ENCODE measurements at regions not wholly inside any gene's neighbourhood (a gene's known extent, or its start where the extent isn't known, plus 50 kb on each side); places are given as distances from the start of the nearest gene placed in this dataset.
"Not testable (repeated sequence)": the region's sequence is repeated elsewhere in the genome, so short reads cannot be mapped to it uniquely, and the experiment has no call there.

- H3K27me3 ChIP-seq (ENCODE audit: control insufficient read depth, insufficient read depth, low read length); H3K36me3 ChIP-seq (replicated peaks; ENCODE audit: control insufficient read depth, insufficient read depth, low read length); H3K4me3 ChIP-seq (ENCODE audit: insufficient read depth, low read depth, low read length); DNase-seq: not testable (repeated sequence)
These were observed 422.5 kb downstream of the NUP35 start for GRCh38 chr2:183546560-183547350.

DNA sequence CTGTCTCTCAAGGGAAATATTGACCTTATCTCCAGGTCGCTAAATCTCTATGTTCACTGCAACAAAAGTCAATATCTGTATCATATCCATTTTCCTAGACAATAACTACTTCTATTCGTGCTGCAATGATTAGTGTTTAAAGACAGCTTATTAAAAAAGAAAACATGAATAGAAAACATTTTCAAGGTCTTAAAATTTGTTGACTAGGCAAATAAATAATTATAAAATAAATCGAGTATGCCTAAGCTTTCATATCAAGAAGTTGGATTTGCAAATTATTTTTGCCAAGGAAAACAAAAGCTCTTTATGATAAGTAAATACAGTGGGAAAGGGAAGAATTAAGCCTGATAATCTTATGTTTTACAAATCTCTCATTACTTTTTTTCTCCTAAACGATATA, 428.5 kb downstream of the NUP35 start:
- H3K4me3 ChIP-seq (ENCODE audit: insufficient read depth, low read depth, low read length), result no peak overlapping the region
- DNase-seq, result no peak
- H3K27me3 ChIP-seq (ENCODE audit: control insufficient read depth, insufficient read depth, low read length), result no peaks in the 10 kb centered on the region
- no peaks in the 10 kb centered on the region for H3K36me3 ChIP-seq (replicated peaks; ENCODE audit: control insufficient read depth, insufficient read depth, low read length)

DNA sequence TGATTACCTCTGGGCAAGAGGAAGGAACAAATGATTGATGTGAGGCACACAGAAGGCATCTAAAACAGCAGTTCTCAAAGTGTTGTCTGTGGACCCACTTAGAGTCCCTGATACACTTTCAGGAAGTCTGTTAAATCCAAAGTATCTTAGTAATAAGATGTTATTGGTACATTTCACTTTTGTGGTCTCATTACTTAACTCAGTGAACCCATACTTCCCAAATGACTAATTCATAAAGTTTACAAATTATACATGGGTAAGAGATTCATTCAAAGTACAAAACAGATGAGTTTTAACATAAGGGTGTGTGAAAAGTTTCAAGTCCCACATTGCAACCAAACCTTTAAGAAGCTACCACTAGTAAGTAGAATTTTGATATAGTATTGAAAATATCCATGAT, 440.5 kb downstream of the NUP35 start:
- H3K36me3 ChIP-seq (replicated peaks; ENCODE audit: control insufficient read depth, insufficient read depth, low read length), result no peaks in the 10 kb centered on the region
- DNase-seq, result no peak
- no peaks in the 10 kb centered on the region for H3K27me3 ChIP-seq (ENCODE audit: control insufficient read depth, insufficient read depth, low read length)
- H3K4me3 ChIP-seq (ENCODE audit: insufficient read depth, low read depth, low read length), result no peak overlapping the region

DNA sequence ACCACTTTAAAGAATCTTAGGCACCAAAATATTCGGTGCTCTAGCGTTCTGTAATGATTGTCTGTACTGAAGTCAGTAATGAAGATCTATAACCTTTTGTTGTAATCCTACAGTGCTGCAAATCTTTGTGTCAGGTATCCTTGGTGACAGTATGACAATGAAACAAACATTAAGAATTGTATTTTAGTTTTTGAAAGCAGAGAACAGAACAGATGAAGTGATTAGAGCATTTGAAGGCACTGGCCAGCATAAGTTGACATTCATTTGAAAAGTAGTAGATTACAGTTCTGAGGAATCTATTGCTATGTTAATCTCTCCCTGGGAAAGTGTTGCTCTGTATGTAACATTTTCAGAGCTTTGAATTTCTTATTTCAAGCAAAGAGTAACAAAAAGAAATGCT, 451.2 kb downstream of the NUP35 start:
- no peak overlapping the region for H3K4me3 ChIP-seq (ENCODE audit: insufficient read depth, low read depth, low read length)
- no peak for DNase-seq
- no peaks in the 10 kb centered on the region for H3K27me3 ChIP-seq (ENCODE audit: control insufficient read depth, insufficient read depth, low read length)
- no peaks in the 10 kb centered on the region for H3K36me3 ChIP-seq (replicated peaks; ENCODE audit: control insufficient read depth, insufficient read depth, low read length)

GRCh38 chr2:183579686-183580085, 455.4 kb downstream of the NUP35 start:
- Histone ChIP-seq H3K36me3 (replicated peaks; ENCODE audit: control insufficient read depth, insufficient read depth, low read length) (no peaks in the 10 kb centered on the region), H3K27me3 (ENCODE audit: control insufficient read depth, insufficient read depth, low read length) (no peaks in the 10 kb centered on the region), H3K4me3 (ENCODE audit: insufficient read depth, low read depth, low read length) (no peak overlapping the region)
- no peak for DNase-seq

DNA sequence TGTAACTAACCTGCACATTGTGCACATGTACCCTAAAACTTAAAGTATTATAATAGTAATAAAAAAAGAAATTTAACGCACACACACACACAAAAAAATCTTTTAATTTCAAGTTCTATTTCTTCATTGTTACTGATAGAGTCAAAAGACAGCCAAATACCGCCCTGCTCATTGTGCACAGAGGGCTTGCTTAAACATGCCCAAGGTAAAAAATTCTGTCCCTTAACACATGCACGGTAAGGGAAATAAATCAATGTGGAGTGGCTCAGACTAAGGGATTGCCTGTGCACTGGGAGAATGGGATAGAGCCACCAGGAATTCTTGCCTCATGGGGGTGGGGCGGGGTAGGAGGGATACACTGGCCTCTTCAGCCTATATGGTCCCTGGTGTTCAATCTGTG, 468.0 kb downstream of the NUP35 start:
- DNase-seq, result no peak
- H3K4me3 ChIP-seq (ENCODE audit: insufficient read depth, low read depth, low read length), result no peak overlapping the region
- H3K36me3 ChIP-seq (replicated peaks; ENCODE audit: control insufficient read depth, insufficient read depth, low read length), result no peaks in the 10 kb centered on the region
- no peaks in the 10 kb centered on the region for H3K27me3 ChIP-seq (ENCODE audit: control insufficient read depth, insufficient read depth, low read length)

GRCh38 chr2:183594150-183594549, 469.9 kb downstream of the NUP35 start:
- DNase-seq, result no peak
- Histone ChIP-seq H3K27me3 (ENCODE audit: control insufficient read depth, insufficient read depth, low read length) (no peaks in the 10 kb centered on the region), H3K4me3 (ENCODE audit: insufficient read depth, low read depth, low read length) (no peak overlapping the region), H3K36me3 (replicated peaks; ENCODE audit: control insufficient read depth, insufficient read depth, low read length) (no peaks in the 10 kb centered on the region)

- H3K36me3 ChIP-seq (replicated peaks; ENCODE audit: control insufficient read depth, insufficient read depth, low read length), result no peaks in the 10 kb centered on the region
These were observed 473.6 kb downstream of the NUP35 start for GRCh38 chr2:183597841-183598240.

GRCh38 chr2:183604065-183604464, 479.8 kb downstream of the NUP35 start:
- Histone ChIP-seq H3K4me3 (ENCODE audit: insufficient read depth, low read depth, low read length) (no peak overlapping the region), H3K27me3 (ENCODE audit: control insufficient read depth, insufficient read depth, low read length) (no peaks in the 10 kb centered on the region), H3K36me3 (replicated peaks; ENCODE audit: control insufficient read depth, insufficient read depth, low read length) (no peaks in the 10 kb centered on the region)
- no peak for DNase-seq

More at GRCh38 chr2:183597841-183598240, 473.6 kb downstream of the NUP35 start:
- Histone ChIP-seq H3K4me3 (ENCODE audit: insufficient read depth, low read depth, low read length) (no peak overlapping the region), H3K27me3 (ENCODE audit: control insufficient read depth, insufficient read depth, low read length) (no peaks in the 10 kb centered on the region)
- DNase-seq, result no peak

- DNase-seq, result no peak
- no peak overlapping the region for H3K4me3 ChIP-seq (ENCODE audit: insufficient read depth, low read depth, low read length)
- H3K36me3 ChIP-seq (replicated peaks; ENCODE audit: control insufficient read depth, insufficient read depth, low read length), result no peaks in the 10 kb centered on the region
- H3K27me3 ChIP-seq (ENCODE audit: control insufficient read depth, insufficient read depth, low read length), result no peaks in the 10 kb centered on the region
These were observed 481.2 kb downstream of the NUP35 start for GRCh38 chr2:183605440-183605839.

- Histone ChIP-seq H3K36me3 (replicated peaks; ENCODE audit: control insufficient read depth, insufficient read depth, low read length) (no peaks in the 10 kb centered on the region), H3K4me3 (ENCODE audit: insufficient read depth, low read depth, low read length) (no peak overlapping the region), H3K27me3 (ENCODE audit: control insufficient read depth, insufficient read depth, low read length) (no peaks in the 10 kb centered on the region)
- DNase-seq, result no peak
These were observed 481.9 kb downstream of the NUP35 start for GRCh38 chr2:183606022-183606717.

GRCh38 chr2:183606718-183607085, 482.5 kb downstream of the NUP35 start:
- H3K4me3 ChIP-seq (ENCODE audit: insufficient read depth, low read depth, low read length), result no peak overlapping the region
- H3K36me3 ChIP-seq (replicated peaks; ENCODE audit: control insufficient read depth, insufficient read depth, low read length), result no peaks in the 10 kb centered on the region
- DNase-seq, result no peak
- no peaks in the 10 kb centered on the region for H3K27me3 ChIP-seq (ENCODE audit: control insufficient read depth, insufficient read depth, low read length)

DNA sequence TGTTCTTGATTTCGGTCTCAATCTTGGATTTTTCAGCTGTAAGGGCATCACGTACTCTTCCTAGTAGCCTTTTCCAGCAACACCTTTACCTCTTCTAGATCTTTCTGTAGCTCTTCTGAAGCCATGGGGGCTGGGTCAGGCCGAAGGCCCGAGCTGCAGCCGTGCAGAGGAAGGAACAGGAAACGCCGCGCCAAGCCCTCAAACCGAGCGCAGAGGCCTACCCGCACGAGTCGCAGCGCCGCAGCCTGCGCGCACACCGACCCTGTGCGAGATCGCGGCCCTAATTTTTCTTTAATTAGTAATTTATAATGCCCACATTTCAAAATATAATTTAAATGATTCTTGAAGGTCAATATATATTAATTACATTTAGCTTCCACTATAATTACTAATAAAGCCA, 483.8 kb downstream of the NUP35 start:
- Histone ChIP-seq H3K4me3 (ENCODE audit: insufficient read depth, low read depth, low read length) (no peak overlapping the region), H3K36me3 (replicated peaks; ENCODE audit: control insufficient read depth, insufficient read depth, low read length) (no peaks in the 10 kb centered on the region), H3K27me3 (ENCODE audit: control insufficient read depth, insufficient read depth, low read length) (no peaks in the 10 kb centered on the region)
- no peak for DNase-seq

GRCh38 chr2:183608747-183609146, 484.5 kb downstream of the NUP35 start:
- no peak for DNase-seq
- Histone ChIP-seq H3K36me3 (replicated peaks; ENCODE audit: control insufficient read depth, insufficient read depth, low read length) (no peaks in the 10 kb centered on the region), H3K4me3 (ENCODE audit: insufficient read depth, low read depth, low read length) (no peak overlapping the region), H3K27me3 (ENCODE audit: control insufficient read depth, insufficient read depth, low read length) (no peaks in the 10 kb centered on the region)

DNA sequence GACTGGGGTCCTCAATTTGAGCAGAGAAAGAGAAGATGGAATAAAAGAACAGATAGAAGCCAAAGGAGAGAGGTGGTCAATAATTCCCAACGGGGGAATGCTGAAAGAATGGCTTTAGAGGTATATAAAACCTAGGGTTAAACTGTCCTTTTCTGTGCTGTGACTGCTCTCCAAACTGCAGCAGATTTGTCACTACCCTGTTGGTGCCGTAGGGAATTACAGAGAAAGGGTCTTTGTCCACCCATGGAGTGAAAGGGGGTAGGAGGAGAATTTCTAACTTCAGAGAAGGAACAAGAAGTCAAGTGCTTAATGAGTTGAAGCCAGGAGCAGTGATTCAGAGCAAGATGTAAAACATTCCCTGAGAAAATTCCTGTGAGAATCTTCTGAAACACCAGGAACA, 486.5 kb downstream of the NUP35 start:
- DNase-seq, result peak; percentile 32
- Histone ChIP-seq H3K27me3 (ENCODE audit: control insufficient read depth, insufficient read depth, low read length) (no peaks in the 10 kb centered on the region), H3K36me3 (replicated peaks; ENCODE audit: control insufficient read depth, insufficient read depth, low read length) (no peaks in the 10 kb centered on the region), H3K4me3 (ENCODE audit: insufficient read depth, low read depth, low read length) (no peak overlapping the region)
